ENCODE measurements at regions not wholly inside any gene's neighbourhood (a gene's known extent, or its start where the extent isn't known, plus 50 kb on each side); places are given as distances from the start of the nearest gene placed in this dataset.
"Not testable (repeated sequence)": the region's sequence is repeated elsewhere in the genome, so short reads cannot be mapped to it uniquely, and the experiment has no call there.

GRCh38 chr15:96870580-96870979 lies 540.1 kb downstream of the NR2F2 start:
- dilution Hi-C loops (cut with MboI; ENCODE audit: extremely low pct_ligation_motif_present, low sequenced_read_pairs): no loop called here
- H3K27ac ChIP-seq (ENCODE audit: control insufficient read depth, insufficient read depth, low read length): no peak overlapping the region
- no peaks in the 10 kb centered on the region for H3K27me3 ChIP-seq (ENCODE audit: control insufficient read depth, extremely low read depth, insufficient read depth, low read length)
- H3K9ac ChIP-seq (ENCODE audit: control insufficient read depth, extremely low read depth, insufficient read depth, low read length): no peak overlapping the region
- TF ChIP-seq CTCF (optimal IDR thresholded peaks at IDR 0.05 in 1 of 3, IDR thresholded peaks at IDR 0.05 in 1 of 3, conservative IDR thresholded peaks at IDR 0.05 in 1 of 3; ENCODE audit: extremely low read depth in 1 of 3, insufficient read depth in 2 of 3, low read length in 3 of 3) (no peak), EZH2 (IDR thresholded peaks at IDR 0.05; ENCODE audit: low read length) (no peak)
- FAIRE-seq (no peak), DNase-seq (ENCODE audit: low read depth, low spot score) (no peak)
- no peaks in the 10 kb centered on the region for H3K36me3 ChIP-seq (ENCODE audit: control insufficient read depth in 2 of 2, extremely low read depth in 1 of 2, insufficient read depth in 2 of 2, low read length in 2 of 2)
- H3K4me3 ChIP-seq (ENCODE audit: control insufficient read depth in 2 of 3, extremely low read depth in 1 of 3, insufficient read depth in 2 of 3, low read depth in 1 of 3, low read length in 3 of 3): no peak overlapping the region
- no peak overlapping the region for H3K4me2 ChIP-seq (ENCODE audit: control insufficient read depth, extremely low read depth, insufficient read depth, low read depth, low read length)
- no peak overlapping the region for H2AFZ ChIP-seq (ENCODE audit: control insufficient read depth, low read length)
- no peaks in the 10 kb centered on the region for H3K79me2 ChIP-seq (ENCODE audit: control insufficient read depth, insufficient read depth, low read length)
- H3K9me3 ChIP-seq (ENCODE audit: control insufficient read depth, low read depth, low read length): no peaks in the 10 kb centered on the region
- no peaks in the 10 kb centered on the region for H4K20me1 ChIP-seq (ENCODE audit: control insufficient read depth, extremely low read depth, insufficient read depth, low read length)
- no peaks in the 10 kb centered on the region for H3K4me1 ChIP-seq (ENCODE audit: control insufficient read depth, extremely low read depth, insufficient read depth, low read length)
- no peaks in the 10 kb centered on the region for H3K9me1 ChIP-seq (ENCODE audit: control insufficient read depth, extremely low read depth, insufficient read depth, low read length)

DNA sequence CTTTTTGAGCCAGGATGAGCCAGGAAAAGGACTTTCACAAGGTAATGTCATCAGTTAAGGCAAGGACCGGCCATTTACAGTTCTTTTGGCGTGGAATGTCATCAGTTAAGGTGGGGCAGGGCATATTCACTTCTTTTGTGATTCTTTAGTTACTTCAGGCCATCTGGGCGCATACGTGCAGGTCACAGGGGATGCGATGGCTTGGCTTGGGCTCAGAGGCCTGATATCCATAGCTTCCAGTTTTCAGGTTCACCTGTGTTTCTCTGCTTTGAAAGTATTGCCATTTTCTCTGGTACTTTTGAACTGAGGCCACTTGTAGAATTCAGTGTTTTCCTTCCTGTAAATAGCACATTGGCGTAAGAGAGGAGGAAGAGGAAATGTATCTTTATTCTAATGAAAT lies 546.9 kb downstream of the NR2F2 start:
- not testable (repeated sequence) for H3K4me2 ChIP-seq (ENCODE audit: control insufficient read depth, extremely low read depth, insufficient read depth, low read depth, low read length); FAIRE-seq

GRCh38 chr15:96878129-96878528 lies 547.6 kb downstream of the NR2F2 start:
- Histone ChIP-seq H3K9me3 (ENCODE audit: control insufficient read depth, low read depth, low read length) (no peaks in the 10 kb centered on the region), H2AFZ (ENCODE audit: control insufficient read depth, low read length) (no peak overlapping the region), H3K9me1 (ENCODE audit: control insufficient read depth, extremely low read depth, insufficient read depth, low read length) (no peaks in the 10 kb centered on the region), H4K20me1 (ENCODE audit: control insufficient read depth, extremely low read depth, insufficient read depth, low read length) (no peaks in the 10 kb centered on the region), H3K27ac (ENCODE audit: control insufficient read depth, insufficient read depth, low read length) (no peak overlapping the region), H3K4me2 (ENCODE audit: control insufficient read depth, extremely low read depth, insufficient read depth, low read depth, low read length) (no peak overlapping the region), H3K4me3 (ENCODE audit: control insufficient read depth in 2 of 3, extremely low read depth in 1 of 3, insufficient read depth in 2 of 3, low read depth in 1 of 3, low read length in 3 of 3) (no peak overlapping the region), H3K27me3 (ENCODE audit: control insufficient read depth, extremely low read depth, insufficient read depth, low read length) (no peaks in the 10 kb centered on the region), H3K4me1 (ENCODE audit: control insufficient read depth, extremely low read depth, insufficient read depth, low read length) (no peaks in the 10 kb centered on the region), H3K9ac (ENCODE audit: control insufficient read depth, extremely low read depth, insufficient read depth, low read length) (no peak overlapping the region), H3K79me2 (ENCODE audit: control insufficient read depth, insufficient read depth, low read length) (no peaks in the 10 kb centered on the region), H3K36me3 (ENCODE audit: control insufficient read depth in 2 of 2, extremely low read depth in 1 of 2, insufficient read depth in 2 of 2, low read length in 2 of 2) (no peaks in the 10 kb centered on the region)
- FAIRE-seq (no peak), DNase-seq (ENCODE audit: low read depth, low spot score) (no peak)
- dilution Hi-C loops (cut with MboI; ENCODE audit: extremely low pct_ligation_motif_present, low sequenced_read_pairs): no loop called here
- TF ChIP-seq CTCF (optimal IDR thresholded peaks at IDR 0.05 in 1 of 3, IDR thresholded peaks at IDR 0.05 in 1 of 3, conservative IDR thresholded peaks at IDR 0.05 in 1 of 3; ENCODE audit: extremely low read depth in 1 of 3, insufficient read depth in 2 of 3, low read length in 3 of 3) (no peak), EZH2 (IDR thresholded peaks at IDR 0.05; ENCODE audit: low read length) (no peak)

More for the DNA sequence above, 546.9 kb downstream of the NR2F2 start:
- H3K9ac ChIP-seq (ENCODE audit: control insufficient read depth, extremely low read depth, insufficient read depth, low read length); H3K27me3 ChIP-seq (ENCODE audit: control insufficient read depth, extremely low read depth, insufficient read depth, low read length); H3K36me3 ChIP-seq (ENCODE audit: control insufficient read depth in 2 of 2, extremely low read depth in 1 of 2, insufficient read depth in 2 of 2, low read length in 2 of 2); H2AFZ ChIP-seq (ENCODE audit: control insufficient read depth, low read length); dilution Hi-C loops (cut with MboI; ENCODE audit: extremely low pct_ligation_motif_present, low sequenced_read_pairs); H3K9me1 ChIP-seq (ENCODE audit: control insufficient read depth, extremely low read depth, insufficient read depth, low read length); DNase-seq (ENCODE audit: low read depth, low spot score); H3K27ac ChIP-seq (ENCODE audit: control insufficient read depth, insufficient read depth, low read length); H3K79me2 ChIP-seq (ENCODE audit: control insufficient read depth, insufficient read depth, low read length); H4K20me1 ChIP-seq (ENCODE audit: control insufficient read depth, extremely low read depth, insufficient read depth, low read length); H3K9me3 ChIP-seq (ENCODE audit: control insufficient read depth, low read depth, low read length); H3K4me1 ChIP-seq (ENCODE audit: control insufficient read depth, extremely low read depth, insufficient read depth, low read length); H3K4me3 ChIP-seq (ENCODE audit: control insufficient read depth in 2 of 3, extremely low read depth in 1 of 3, insufficient read depth in 2 of 3, low read depth in 1 of 3, low read length in 3 of 3): not testable (repeated sequence)
